ENCODE measurements at regions not wholly inside any gene's neighbourhood (a gene's known extent, or its start where the extent isn't known, plus 50 kb on each side); places are given as distances from the start of the nearest gene placed in this dataset.
"Not testable (repeated sequence)": the region's sequence is repeated elsewhere in the genome, so short reads cannot be mapped to it uniquely, and the experiment has no call there.

DNA sequence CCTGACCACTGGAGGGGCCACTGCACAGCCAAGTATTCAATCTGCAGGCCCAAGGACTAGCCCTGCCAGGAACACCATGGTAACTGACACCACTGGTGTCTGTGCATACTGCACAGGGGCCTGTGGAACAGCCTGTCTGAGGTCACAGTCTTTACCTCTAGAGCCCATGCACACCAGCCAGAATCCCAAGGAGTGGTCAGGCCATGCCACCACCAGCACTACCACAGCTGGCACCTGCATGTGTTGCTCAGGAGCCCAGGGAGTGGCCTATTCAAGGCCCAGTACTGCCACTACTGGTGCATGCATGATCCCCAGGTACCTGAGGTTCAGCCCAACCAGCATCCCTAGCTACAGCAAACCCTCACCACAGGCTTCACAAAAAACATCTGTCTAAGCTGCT lies 546.0 kb upstream of the RGMB start:
- Histone ChIP-seq H3K27me3 (ENCODE audit: insufficient read depth, low read length) (no peaks in the 10 kb centered on the region), H3K27ac (ENCODE audit: low read depth, low read length) (no peak overlapping the region), H4K20me1 (ENCODE audit: insufficient read depth, low read length) (no peaks in the 10 kb centered on the region), H3K9ac (ENCODE audit: low read length) (no peak overlapping the region), H3K9me3 (ENCODE audit: insufficient read depth, low read depth, low read length) (no peaks in the 10 kb centered on the region), H3K36me3 (ENCODE audit: insufficient read depth, low read length) (no peaks in the 10 kb centered on the region), H3K4me2 (ENCODE audit: low read length) (no peak overlapping the region), H3K4me1 (ENCODE audit: insufficient read depth, low read length) (no peaks in the 10 kb centered on the region), H3K4me3 (ENCODE audit: insufficient read depth, low read depth, low read length) (no peak overlapping the region), H3K79me2 (ENCODE audit: insufficient read depth, low read length) (no peaks in the 10 kb centered on the region), H2AFZ (ENCODE audit: low read depth, low read length) (no peak overlapping the region)
- TF ChIP-seq EZH2 (IDR thresholded peaks at IDR 0.05; ENCODE audit: insufficient read depth, low read length) = no peak
- TF ChIP-seq, protein P1, sequence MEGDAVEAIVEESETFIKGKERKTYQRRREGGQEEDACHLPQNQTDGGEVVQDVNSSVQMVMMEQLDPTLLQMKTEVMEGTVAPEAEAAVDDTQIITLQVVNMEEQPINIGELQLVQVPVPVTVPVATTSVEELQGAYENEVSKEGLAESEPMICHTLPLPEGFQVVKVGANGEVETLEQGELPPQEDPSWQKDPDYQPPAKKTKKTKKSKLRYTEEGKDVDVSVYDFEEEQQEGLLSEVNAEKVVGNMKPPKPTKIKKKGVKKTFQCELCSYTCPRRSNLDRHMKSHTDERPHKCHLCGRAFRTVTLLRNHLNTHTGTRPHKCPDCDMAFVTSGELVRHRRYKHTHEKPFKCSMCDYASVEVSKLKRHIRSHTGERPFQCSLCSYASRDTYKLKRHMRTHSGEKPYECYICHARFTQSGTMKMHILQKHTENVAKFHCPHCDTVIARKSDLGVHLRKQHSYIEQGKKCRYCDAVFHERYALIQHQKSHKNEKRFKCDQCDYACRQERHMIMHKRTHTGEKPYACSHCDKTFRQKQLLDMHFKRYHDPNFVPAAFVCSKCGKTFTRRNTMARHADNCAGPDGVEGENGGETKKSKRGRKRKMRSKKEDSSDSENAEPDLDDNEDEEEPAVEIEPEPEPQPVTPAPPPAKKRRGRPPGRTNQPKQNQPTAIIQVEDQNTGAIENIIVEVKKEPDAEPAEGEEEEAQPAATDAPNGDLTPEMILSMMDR (IDR thresholded peaks at IDR 0.05; ENCODE audit: insufficient read depth, low read depth, low read length) = no peak
- no peak overlapping the region for H3K27ac Mint-ChIP-seq (ENCODE audit: unreplicated experiment)
- DNase-seq (ENCODE audit: low read depth) = no peak
- no peaks in the 10 kb centered on the region for H3K27me3 Mint-ChIP-seq (ENCODE audit: low read depth, unreplicated experiment)
- H3K9me3 Mint-ChIP-seq (ENCODE audit: unreplicated experiment) = peaks cover 24% of the 10 kb centered on the region
- H3K36me3 Mint-ChIP-seq (ENCODE audit: low read depth, unreplicated experiment) = peaks cover 4% of the 10 kb centered on the region
- H3K4me1 Mint-ChIP-seq (ENCODE audit: low read depth, unreplicated experiment) = no peaks in the 10 kb centered on the region
- H3K4me3 Mint-ChIP-seq (ENCODE audit: unreplicated experiment) = no peak overlapping the region
- no peak for FAIRE-seq

DNA sequence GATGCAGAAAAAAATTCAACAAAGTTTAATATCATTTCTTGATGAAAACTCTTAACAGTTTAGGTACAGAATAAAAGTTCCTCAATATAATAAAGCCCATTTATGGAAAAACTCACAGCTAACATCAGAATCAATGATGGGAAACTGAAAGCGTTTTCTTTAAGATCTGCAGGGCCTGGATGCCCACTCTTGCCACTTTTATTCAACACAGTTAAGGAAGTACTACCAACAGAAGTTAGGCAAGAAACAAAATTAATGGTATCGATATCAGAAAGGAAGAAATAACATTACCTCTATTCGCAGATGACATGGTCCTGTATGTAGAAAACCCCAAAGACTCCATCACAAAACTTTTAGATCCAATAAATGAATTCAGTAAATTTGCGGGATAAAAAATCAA lies 542.4 kb upstream of the RGMB start:
- no peak overlapping the region for H3K27ac Mint-ChIP-seq (ENCODE audit: unreplicated experiment)
- peaks cover 16% of the 10 kb centered on the region for H3K9me3 Mint-ChIP-seq (ENCODE audit: unreplicated experiment)
- H3K4me3 Mint-ChIP-seq (ENCODE audit: unreplicated experiment) = no peak overlapping the region

DNA sequence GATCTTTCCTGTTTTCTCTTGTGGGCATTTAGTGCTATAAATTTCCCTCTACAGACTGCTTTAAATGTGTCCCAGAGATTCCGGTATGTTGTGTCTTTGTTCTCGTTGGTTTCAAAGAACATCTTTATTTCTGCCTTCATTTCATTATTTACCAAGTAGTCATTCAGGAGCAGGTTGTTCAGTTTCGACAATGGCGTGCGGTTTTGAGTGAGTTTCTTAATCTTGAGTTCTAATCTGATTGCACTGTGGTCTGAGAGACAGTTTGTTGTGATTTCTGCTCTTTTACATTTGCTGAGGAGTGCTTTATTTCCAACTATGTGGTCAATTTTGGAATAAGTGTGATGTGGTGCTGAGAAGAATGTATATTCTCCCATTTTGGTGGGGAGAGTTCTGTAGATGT lies 535.7 kb upstream of the RGMB start:
- not testable (repeated sequence) for H3K27me3 ChIP-seq (ENCODE audit: insufficient read depth, low read length); H3K9ac ChIP-seq (ENCODE audit: low read length); H3K36me3 ChIP-seq (ENCODE audit: insufficient read depth, low read length); H3K4me3 ChIP-seq (ENCODE audit: insufficient read depth, low read depth, low read length); H3K27me3 Mint-ChIP-seq (ENCODE audit: low read depth, unreplicated experiment); H3K79me2 ChIP-seq (ENCODE audit: insufficient read depth, low read length); H3K27ac ChIP-seq (ENCODE audit: low read depth, low read length); H3K4me2 ChIP-seq (ENCODE audit: low read length); H3K27ac Mint-ChIP-seq (ENCODE audit: unreplicated experiment); H4K20me1 ChIP-seq (ENCODE audit: insufficient read depth, low read length); H3K4me1 ChIP-seq (ENCODE audit: insufficient read depth, low read length); FAIRE-seq; H2AFZ ChIP-seq (ENCODE audit: low read depth, low read length); H3K9me3 ChIP-seq (ENCODE audit: insufficient read depth, low read depth, low read length); H3K36me3 Mint-ChIP-seq (ENCODE audit: low read depth, unreplicated experiment); H3K4me1 Mint-ChIP-seq (ENCODE audit: low read depth, unreplicated experiment); H3K9me3 Mint-ChIP-seq (ENCODE audit: unreplicated experiment); DNase-seq (ENCODE audit: low read depth); H3K4me3 Mint-ChIP-seq (ENCODE audit: unreplicated experiment)

More for the DNA sequence above, 542.4 kb upstream of the RGMB start:
- H2AFZ ChIP-seq (ENCODE audit: low read depth, low read length) = no peak overlapping the region
- no peak for FAIRE-seq
- Mint-ChIP-seq H3K36me3 (ENCODE audit: low read depth, unreplicated experiment) (peaks cover 4% of the 10 kb centered on the region), H3K4me1 (ENCODE audit: low read depth, unreplicated experiment) (no peaks in the 10 kb centered on the region), H3K27me3 (ENCODE audit: low read depth, unreplicated experiment) (no peaks in the 10 kb centered on the region)
- no peaks in the 10 kb centered on the region for H3K79me2 ChIP-seq (ENCODE audit: insufficient read depth, low read length)
- H3K4me2 ChIP-seq (ENCODE audit: low read length) = no peak overlapping the region
- no peak overlapping the region for H3K27ac ChIP-seq (ENCODE audit: low read depth, low read length)
- H3K27me3 ChIP-seq (ENCODE audit: insufficient read depth, low read length) = no peaks in the 10 kb centered on the region
- no peak for DNase-seq (ENCODE audit: low read depth)
- no peaks in the 10 kb centered on the region for H4K20me1 ChIP-seq (ENCODE audit: insufficient read depth, low read length)
- no peaks in the 10 kb centered on the region for H3K36me3 ChIP-seq (ENCODE audit: insufficient read depth, low read length)
- no peaks in the 10 kb centered on the region for H3K4me1 ChIP-seq (ENCODE audit: insufficient read depth, low read length)
- H3K9ac ChIP-seq (ENCODE audit: low read length) = no peak overlapping the region
- no peak for TF ChIP-seq EZH2 (IDR thresholded peaks at IDR 0.05; ENCODE audit: insufficient read depth, low read length)
- TF ChIP-seq, protein P1 (IDR thresholded peaks at IDR 0.05; ENCODE audit: insufficient read depth, low read depth, low read length) = no peak
- H3K9me3 ChIP-seq (ENCODE audit: insufficient read depth, low read depth, low read length) = no peaks in the 10 kb centered on the region
- no peak overlapping the region for H3K4me3 ChIP-seq (ENCODE audit: insufficient read depth, low read depth, low read length)
